ENCODE measurements at regions not wholly inside any gene's neighbourhood (a gene's known extent, or its start where the extent isn't known, plus 50 kb on each side); places are given as distances from the start of the nearest gene placed in this dataset.

DNA sequence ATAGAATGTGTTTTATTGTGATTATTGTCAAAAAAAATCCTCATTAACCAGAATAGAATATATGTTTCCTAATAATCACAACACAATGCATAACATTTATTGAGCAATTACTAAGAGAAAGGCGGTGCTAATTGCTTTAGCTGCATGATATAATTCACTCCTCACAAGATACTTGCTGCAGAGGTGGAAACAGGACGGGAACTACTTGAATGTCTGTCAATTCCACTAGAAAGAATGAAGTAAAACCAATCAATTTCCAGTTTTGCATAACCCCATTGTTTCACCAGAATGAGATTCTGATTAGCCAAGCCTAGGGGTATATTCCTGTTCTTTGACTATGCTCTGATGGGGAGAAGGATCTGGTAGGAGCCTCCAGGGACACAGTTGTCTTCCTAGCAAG lies 239.1 kb upstream of the NRP1 start:
- no peak for DNase-seq

DNA sequence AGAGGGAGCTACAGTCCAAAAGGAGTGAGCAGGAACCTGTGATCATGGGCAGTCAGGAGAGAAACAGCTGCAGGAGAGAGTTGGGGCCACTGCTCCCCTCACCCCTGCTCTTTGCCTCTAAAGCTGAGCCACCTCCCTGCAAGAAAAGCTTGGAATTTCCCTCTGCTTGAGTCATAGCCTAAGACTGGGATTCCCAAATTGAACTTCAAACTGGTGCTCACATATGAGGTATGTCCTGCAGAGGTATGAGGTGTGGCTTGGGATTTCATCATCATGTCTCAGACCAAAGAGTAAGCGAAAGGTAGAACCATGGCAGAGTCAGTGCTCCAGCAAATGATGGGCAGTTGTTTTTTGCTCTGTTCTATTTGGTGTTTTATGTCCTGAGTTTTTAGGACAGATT lies 237.1 kb upstream of the NRP1 start:
- no peak for DNase-seq

- DNase-seq, result no peak
Measured at GRCh38 chr10:33570495-33570894, 236.0 kb upstream of the NRP1 start.

- no peak for DNase-seq
Measured at GRCh38 chr10:33569702-33570101, 235.2 kb upstream of the NRP1 start.

GRCh38 chr10:33566426-33566825 lies 232.0 kb upstream of the NRP1 start:
- no peak for DNase-seq

DNA sequence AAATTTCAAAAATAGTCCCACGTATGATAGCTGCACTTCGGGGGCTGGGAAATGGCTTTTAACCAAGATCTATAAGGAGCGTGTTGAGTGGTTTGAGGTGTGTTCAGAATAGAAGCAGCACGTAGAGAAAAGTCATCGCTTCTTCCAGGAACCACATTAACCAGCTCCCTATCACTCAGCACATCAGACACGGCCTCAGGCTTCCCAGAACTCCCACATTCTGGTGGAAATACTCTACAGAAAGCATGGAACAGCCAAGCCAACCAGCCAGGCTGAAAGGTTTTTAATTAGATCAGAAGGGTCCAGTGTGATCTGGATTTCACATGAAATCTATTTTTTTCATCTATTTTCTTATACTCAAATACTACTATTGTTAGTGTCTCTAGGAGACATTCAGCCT lies 231.5 kb upstream of the NRP1 start:
- no peak for DNase-seq

DNA sequence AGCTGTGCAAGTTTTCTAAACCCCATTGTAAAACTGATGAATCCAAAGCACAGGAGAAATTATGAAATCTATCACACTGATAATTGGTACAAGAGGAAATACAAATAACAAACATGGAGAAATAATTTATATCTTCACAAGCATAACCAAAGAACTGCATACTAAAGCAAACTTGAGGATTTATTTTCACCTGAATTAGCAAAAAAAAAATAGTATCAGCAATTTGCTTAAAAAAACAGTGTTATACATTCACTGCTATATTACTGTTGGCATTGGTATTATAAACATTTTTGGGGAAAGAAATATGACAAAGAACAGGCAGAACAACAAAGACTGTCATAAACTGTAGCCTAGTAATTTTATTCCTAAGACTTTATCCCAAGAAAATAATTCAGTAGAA lies 230.8 kb upstream of the NRP1 start:
- no peak for DNase-seq

- no peak for DNase-seq
Measured at GRCh38 chr10:33559105-33559504, 224.6 kb upstream of the NRP1 start.

GRCh38 chr10:33557313-33557712 lies 222.8 kb upstream of the NRP1 start:
- no peak for DNase-seq

- no peak for DNase-seq
Measured at GRCh38 chr10:33556620-33557019, 222.2 kb upstream of the NRP1 start.

GRCh38 chr10:33556103-33556502 lies 221.6 kb upstream of the NRP1 start:
- no peak for DNase-seq

- no peak for DNase-seq
Measured at GRCh38 chr10:33553748-33554571, 219.5 kb upstream of the NRP1 start.

- DNase-seq, result no peak
Measured at GRCh38 chr10:33552290-33552689, 217.8 kb upstream of the NRP1 start.

DNA sequence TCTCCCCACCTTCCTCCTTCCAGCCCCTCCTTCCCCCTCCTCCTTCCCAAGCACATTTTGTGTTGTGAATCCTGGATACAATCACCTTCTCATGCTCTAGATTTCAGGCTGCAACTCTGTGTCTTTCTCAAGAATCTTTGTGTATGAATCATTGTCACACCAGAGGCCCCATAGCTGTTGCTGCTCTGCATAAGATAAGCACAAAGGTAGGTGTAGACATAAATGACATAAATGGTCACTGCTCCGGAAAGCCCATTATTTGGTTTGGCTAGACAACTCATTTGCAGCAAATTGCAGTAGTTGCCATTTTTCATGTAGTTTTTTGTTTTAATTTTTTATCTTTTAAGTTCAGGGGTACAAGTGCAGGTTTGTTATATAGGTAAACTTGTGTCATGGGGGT lies 216.3 kb upstream of the NRP1 start:
- DNase-seq, result no peak

DNA sequence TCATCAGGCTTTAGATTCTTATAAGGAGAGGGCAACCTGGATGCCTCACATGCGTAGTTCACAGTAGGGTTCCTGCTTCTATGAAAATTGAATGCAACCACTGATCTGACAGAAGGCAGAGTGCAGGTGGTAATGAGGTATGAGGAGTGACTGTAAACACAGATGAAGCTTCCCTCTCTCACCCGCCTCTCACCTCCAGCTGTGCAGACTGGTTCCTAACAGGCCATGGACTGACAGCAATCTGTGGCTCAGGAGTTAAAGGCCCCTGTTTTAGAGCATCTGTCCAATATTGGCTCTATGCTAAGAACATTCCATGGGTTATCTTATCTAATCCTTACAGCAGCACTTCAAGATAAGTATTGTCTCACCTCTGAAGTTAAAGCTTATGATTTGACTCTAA lies 213.5 kb upstream of the NRP1 start:
- DNase-seq, result no peak

DNA sequence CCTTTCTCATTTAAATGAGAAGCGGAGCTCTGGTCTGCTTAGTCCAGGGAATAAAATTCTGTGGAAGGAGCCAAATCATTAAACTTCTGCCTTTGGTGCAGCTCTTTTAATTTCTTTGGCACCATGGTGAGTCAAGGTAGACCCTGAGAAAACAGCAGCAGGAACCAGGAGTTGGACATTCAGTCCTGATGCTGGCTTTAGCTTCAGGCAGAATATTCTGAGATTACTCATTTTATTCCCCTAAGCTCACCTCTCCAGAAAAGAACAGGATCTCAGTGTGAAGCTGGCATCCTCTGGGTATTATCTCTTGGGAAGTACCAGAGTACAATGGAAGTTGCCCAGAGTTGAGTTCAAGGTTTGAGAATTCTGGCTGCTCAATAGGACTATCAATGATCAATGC lies 211.6 kb upstream of the NRP1 start:
- DNase-seq, result no peak

- DNase-seq, result no peak
Measured at GRCh38 chr10:33542752-33543505, 208.5 kb upstream of the NRP1 start.

DNA sequence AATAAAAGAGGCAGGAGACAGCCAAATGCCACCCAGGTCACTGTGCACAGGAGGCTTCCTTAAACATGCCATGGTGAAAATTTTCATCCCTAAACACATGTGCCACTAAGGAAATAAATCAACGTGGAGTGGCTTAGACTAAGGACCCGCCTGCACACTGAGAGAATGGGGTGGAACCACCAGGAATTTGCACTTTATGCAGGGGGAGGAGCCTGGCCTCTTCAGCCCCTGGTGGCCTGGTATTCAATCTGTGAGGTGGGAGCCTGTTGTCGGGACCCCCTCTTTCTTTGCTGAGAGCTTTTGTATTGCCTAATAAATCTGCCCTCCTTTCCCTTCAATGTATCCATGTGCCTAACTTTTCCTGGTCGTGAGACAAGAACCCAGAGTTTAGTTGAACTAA lies 204.6 kb upstream of the NRP1 start:
- no peak for DNase-seq

DNA sequence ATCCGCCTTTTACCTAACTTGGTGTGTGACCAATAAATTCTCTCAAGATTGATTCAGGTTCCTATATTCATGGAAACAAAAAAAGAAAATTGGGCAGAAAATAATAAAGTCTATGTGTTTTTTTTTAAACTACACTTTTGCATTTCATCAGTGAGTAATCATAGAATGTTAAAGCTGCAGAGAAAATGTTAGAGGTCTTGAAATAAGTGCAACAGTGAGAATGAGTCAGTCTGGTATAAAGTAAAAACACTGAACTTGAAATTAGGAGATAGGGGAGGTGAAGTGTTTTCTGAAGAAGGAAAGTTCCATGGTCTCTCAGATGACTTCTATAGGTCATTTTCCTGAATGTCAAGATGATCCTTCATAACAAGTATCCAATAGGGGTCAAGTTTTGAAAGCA lies 202.6 kb upstream of the NRP1 start:
- no peak for DNase-seq

DNA sequence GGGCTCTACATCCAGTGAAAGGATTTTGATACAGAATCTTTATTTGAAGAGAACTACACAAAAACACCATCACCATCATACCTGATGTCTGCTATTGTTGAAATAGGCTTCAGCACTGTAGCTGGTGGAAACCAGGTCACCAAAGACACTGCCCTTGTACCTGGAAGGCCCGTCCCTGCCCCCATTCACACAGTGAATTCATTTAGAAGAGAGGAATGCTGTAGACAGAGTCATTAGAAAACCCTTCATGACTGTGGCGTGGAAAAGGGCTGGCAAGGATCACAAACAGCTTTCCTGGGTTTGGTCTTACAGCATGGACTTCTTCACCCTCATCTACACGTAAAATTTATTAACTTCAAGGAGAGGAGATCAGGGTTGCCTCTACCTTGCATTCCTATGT lies 202.0 kb upstream of the NRP1 start:
- DNase-seq, result no peak

DNA sequence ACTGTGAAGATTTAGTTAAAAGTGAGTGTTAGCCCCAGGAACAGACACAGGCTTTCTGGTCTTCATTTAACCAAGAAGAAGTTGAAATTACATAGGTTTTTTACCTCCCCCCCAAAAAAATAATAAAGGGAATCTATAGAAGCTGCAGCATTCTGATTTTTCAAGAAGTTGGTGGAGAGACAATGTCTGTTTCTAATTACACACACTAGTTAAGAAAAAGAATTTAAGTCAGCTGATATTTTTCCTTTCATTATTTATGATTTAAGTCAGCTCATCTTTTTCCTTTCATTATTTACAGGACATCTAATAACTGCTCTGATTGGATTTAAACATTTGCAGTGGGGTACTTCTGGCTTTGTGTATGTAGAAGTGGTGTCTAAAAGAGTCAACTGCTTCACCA lies 201.4 kb upstream of the NRP1 start:
- no peak for DNase-seq

DNA sequence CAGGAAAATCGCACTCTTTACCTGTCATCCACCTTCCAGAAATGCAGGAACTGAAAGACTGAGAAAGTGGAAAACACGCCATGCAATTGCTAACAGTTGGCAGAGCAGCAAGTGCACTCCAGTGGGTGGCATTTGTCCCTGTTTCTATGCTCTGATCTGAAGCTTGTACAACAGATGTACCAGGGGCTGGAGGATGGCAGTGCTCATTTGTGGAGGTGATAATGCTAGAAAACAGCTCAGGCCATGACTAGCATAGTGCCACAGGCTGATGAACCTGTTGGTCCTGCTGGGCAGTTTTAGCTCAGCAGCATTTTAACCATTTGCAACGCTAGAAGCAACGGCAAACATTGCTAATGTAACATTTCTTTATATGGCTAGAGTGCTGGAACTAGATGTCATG lies 199.9 kb upstream of the NRP1 start:
- no peak for DNase-seq

GRCh38 chr10:33533612-33534011 lies 199.1 kb upstream of the NRP1 start:
- DNase-seq, result no peak

- no peak for DNase-seq
Measured at GRCh38 chr10:33532901-33533300, 198.4 kb upstream of the NRP1 start.

GRCh38 chr10:33529234-33529633 lies 194.8 kb upstream of the NRP1 start:
- no peak for DNase-seq
